Stimulated activated CD8-positive, alpha-beta memory T cell treated with anti-CD3 and anti-CD28 coated beads, Interleukin-7, amount 100 ng/mL, for 4 hours (primary cell): ENCODE measurements at regions not wholly inside any gene's neighbourhood (a gene's known extent, or its start where the extent isn't known, plus 50 kb on each side); places are given as distances from the start of the nearest gene placed in this dataset.

Source experiments
- DNase-seq, 2 donors: peaks; one replicate each; pipeline ENCODE4 v3.0.0-alpha.2; 2020; ENCODE audit warnings: low read depth in 2 of 2

- DNase-seq = no peak
Measured at GRCh38 chr1:213643360-213643759, 344.4 kb upstream of the PROX1 start.

- DNase-seq = no peak
Measured at GRCh38 chr1:213647864-213648650, 339.7 kb upstream of the PROX1 start.

- DNase-seq = no peak
Measured at GRCh38 chr1:213649373-213649772, 338.4 kb upstream of the PROX1 start.

GRCh38 chr1:213650603-213651002, 337.2 kb upstream of the PROX1 start:
- no peak for DNase-seq

GRCh38 chr1:213651077-213651476, 336.7 kb upstream of the PROX1 start:
- no peak for DNase-seq

GRCh38 chr1:213652109-213652508, 335.7 kb upstream of the PROX1 start:
- no peak for DNase-seq

GRCh38 chr1:213656039-213656438, 331.7 kb upstream of the PROX1 start:
- DNase-seq = no peak

GRCh38 chr1:213656503-213656902, 331.3 kb upstream of the PROX1 start:
- DNase-seq = no peak

- no peak for DNase-seq
Measured at GRCh38 chr1:213657013-213657412, 330.8 kb upstream of the PROX1 start.

- DNase-seq = no peak
Measured at GRCh38 chr1:213657879-213658278, 329.9 kb upstream of the PROX1 start.

GRCh38 chr1:213658457-213658856, 329.3 kb upstream of the PROX1 start:
- DNase-seq = no peak

GRCh38 chr1:213659580-213660547, 327.9 kb upstream of the PROX1 start:
- DNase-seq = no peak

- DNase-seq = no peak
Measured at GRCh38 chr1:213661302-213661701, 326.5 kb upstream of the PROX1 start.

- no peak for DNase-seq
Measured at GRCh38 chr1:213666113-213666512, 321.7 kb upstream of the PROX1 start.

- DNase-seq = no peak
Measured at GRCh38 chr1:213666922-213667321, 320.9 kb upstream of the PROX1 start.

- DNase-seq = no peak
Measured at GRCh38 chr1:213669512-213669911, 318.3 kb upstream of the PROX1 start.

GRCh38 chr1:213669964-213670691, 317.6 kb upstream of the PROX1 start:
- DNase-seq = no peak

- DNase-seq = no peak
Measured at GRCh38 chr1:213670692-213671023, 317.1 kb upstream of the PROX1 start.

- no peak for DNase-seq
Measured at GRCh38 chr1:213675043-213675442, 312.7 kb upstream of the PROX1 start.

- no peak for DNase-seq
Measured at GRCh38 chr1:213676736-213677135, 311.0 kb upstream of the PROX1 start.

GRCh38 chr1:213678348-213678747, 309.4 kb upstream of the PROX1 start:
- no peak for DNase-seq

- DNase-seq = no peak
Measured at GRCh38 chr1:213678753-213679152, 309.0 kb upstream of the PROX1 start.
